Esophagus squamous epithelium (tissue), 5 donors: ENCODE measurements at regions not wholly inside any gene's neighbourhood (a gene's known extent, or its start where the extent isn't known, plus 50 kb on each side); places are given as distances from the start of the nearest gene placed in this dataset.

Experiments used
- DNase-seq: peaks from one replicate; lab custom pipeline; 2025; lab: John Stamatoyannopoulos, UW
- H3K27ac ChIP-seq, 4 donors: fragments of 200-600 bp; sonication (generic); one replicate each; pipeline ENCODE4 v1.5.1; 2016 to 2019; ENCODE audit warnings: mild to moderate bottlenecking in 1 of 4
- H3K27me3 ChIP-seq, 4 donors: fragments of 200-600 bp; sonication (generic); 1 replicate in 3 of 4; 2 replicates in 1 of 4; pipeline versions ENCODE4 v1.5.1 to v1.6.0; 2017 to 2021; ENCODE audit warnings: antibody characterized with exemption in 1 of 4
- H3K36me3 ChIP-seq, 3 donors: fragments of 200-600 bp; sonication (generic); one replicate each; pipeline ENCODE4 v1.5.1; 2016 to 2019
- H3K4me1 ChIP-seq, 3 donors: fragments of 200-600 bp; sonication (generic); one replicate each; pipeline ENCODE4 v1.5.1; 2017 to 2019
- H3K4me3 ChIP-seq, 4 donors: fragments of 200-600 bp; sonication (generic); 1 replicate in 3 of 4; 2 replicates in 1 of 4; pipeline ENCODE4 v1.5.1; 2016 to 2019; ENCODE audit warnings: mild to moderate bottlenecking in 2 of 4, moderate library complexity in 1 of 4
- H3K9me3 ChIP-seq, 3 donors: fragments of 200-600 bp; sonication (generic); one replicate each; pipeline ENCODE4 v1.5.1; 2016 to 2019
- CTCF ChIP-seq, 6 experiments: fragments of 450-650 bp in 4 of 6; fragments of 200-600 bp in 2 of 6; sonication (generic) in 2 of 6; IDR thresholded peaks; one replicate each; pipeline ENCODE4 v1.5.1; 2016 to 2019; ENCODE audit warnings: antibody characterized with exemption in 6 of 6, mild to moderate bottlenecking in 4 of 6, moderate library complexity in 4 of 6
- POLR2A ChIP-seq, 4 donors: fragments of 450-650 bp; IDR thresholded peaks; one replicate each; pipeline ENCODE4 v1.6.1; 2017; ENCODE audit warnings: antibody characterized with exemption in 4 of 4, mild to moderate bottlenecking in 4 of 4, moderate library complexity in 3 of 4
- WGBS, 2 donors: methylation state at CpG; one replicate each; pipeline ENCODE4 v1.1.5; 2018; 5-methylcytosine and 5-hydroxymethylcytosine counted together
- intact Hi-C: fragments of 100-400 bp; cut with DNase I; formaldehyde crosslinking; loops from one replicate; pipeline ENCODE4 v1.15.0; 2022
- donor health status: DM: yes; HTN: yes; CAD: no.

- no peak for TF ChIP-seq CTCF (IDR thresholded peaks at IDR 0.05)
- TF ChIP-seq POLR2A (IDR thresholded peaks at IDR 0.05) = no peak
- H3K4me1 ChIP-seq = no peaks in the 10 kb centered on the region
- H3K4me3 ChIP-seq = no peak overlapping the region
- intact Hi-C loops = no loop called here
- DNase-seq = no peak
- no peaks in the 10 kb centered on the region for H3K9me3 ChIP-seq
- no peaks in the 10 kb centered on the region for H3K36me3 ChIP-seq
- WGBS, 2 donors = 41 to 79% methylated on average over 2 to 3 of the region's 3 CpGs
- H3K27me3 ChIP-seq = peaks cover 0 to 62% (median 0%) of the 10 kb centered on the region in 4 donors
- no peak overlapping the region for H3K27ac ChIP-seq
Observed at GRCh38 chr1:5690291-5690690, 301.9 kb downstream of the NPHP4 start.

GRCh38 chr1:5688081-5689077, 303.8 kb downstream of the NPHP4 start:
- intact Hi-C loops = no loop called here
- WGBS, 2 donors = 80 to 82% methylated on average over 24 to 25 of the region's 28 CpGs
- Histone ChIP-seq H3K4me3 (no peak overlapping the region), H3K27ac (no peak overlapping the region), H3K36me3 (no peaks in the 10 kb centered on the region), H3K4me1 (no peaks in the 10 kb centered on the region), H3K9me3 (no peaks in the 10 kb centered on the region), H3K27me3 (peaks cover 0 to 74% (median 0%) of the 10 kb centered on the region in 4 donors)
- DNase-seq = no peak
- no peak for TF ChIP-seq POLR2A (IDR thresholded peaks at IDR 0.05)
- no peak for TF ChIP-seq CTCF (IDR thresholded peaks at IDR 0.05)

GRCh38 chr1:5686925-5687706, 305.1 kb downstream of the NPHP4 start:
- Histone ChIP-seq H3K4me1 (no peaks in the 10 kb centered on the region), H3K27ac (no peak overlapping the region), H3K36me3 (no peaks in the 10 kb centered on the region), H3K4me3 (no peak overlapping the region), H3K27me3 (peaks cover 0 to 68% (median 0%) of the 10 kb centered on the region in 4 donors), H3K9me3 (no peaks in the 10 kb centered on the region)
- TF ChIP-seq CTCF (IDR thresholded peaks at IDR 0.05) (no peak), POLR2A (IDR thresholded peaks at IDR 0.05) (no peak)
- DNase-seq = no peak
- intact Hi-C loops = no loop called here
- 74 to 82% methylated on average over 5 to 10 of the region's 12 CpGs for WGBS, 2 donors

- H3K9me3 ChIP-seq = no peaks in the 10 kb centered on the region
- intact Hi-C loops = no loop called here
- WGBS, 2 donors = 64 to 90% methylated on average over 1 of the region's 1 CpG
- no peak for TF ChIP-seq CTCF (IDR thresholded peaks at IDR 0.05)
- no peak for TF ChIP-seq POLR2A (IDR thresholded peaks at IDR 0.05)
- H3K4me3 ChIP-seq = no peak overlapping the region
- no peaks in the 10 kb centered on the region for H3K36me3 ChIP-seq
- DNase-seq = no peak
- no peak overlapping the region for H3K27ac ChIP-seq
- no peaks in the 10 kb centered on the region for H3K4me1 ChIP-seq
- H3K27me3 ChIP-seq = peaks cover 0 to 60% (median 0%) of the 10 kb centered on the region in 4 donors
Observed at GRCh38 chr1:5686195-5686594, 306.0 kb downstream of the NPHP4 start.
